ENCODE measurements at regions not wholly inside any gene's neighbourhood (a gene's known extent, or its start where the extent isn't known, plus 50 kb on each side); places are given as distances from the start of the nearest gene placed in this dataset.

GRCh38 chr4:173845580-173845979, 315.6 kb upstream of the HAND2 start:
- DNase-seq (ENCODE audit: low read depth), result no peak

GRCh38 chr4:173839865-173840264, 309.8 kb upstream of the HAND2 start:
- DNase-seq (ENCODE audit: low read depth), result no peak

GRCh38 chr4:173837517-173837916, 307.5 kb upstream of the HAND2 start:
- DNase-seq (ENCODE audit: low read depth), result no peak

GRCh38 chr4:173835903-173836302, 305.9 kb upstream of the HAND2 start:
- DNase-seq (ENCODE audit: low read depth), result no peak

- DNase-seq (ENCODE audit: low read depth), result no peak
Observed at GRCh38 chr4:173834151-173834550, 304.1 kb upstream of the HAND2 start.

- DNase-seq (ENCODE audit: low read depth), result no peak
Observed at GRCh38 chr4:173829565-173829964, 299.5 kb upstream of the HAND2 start.

- no peak for DNase-seq (ENCODE audit: low read depth)
Observed at GRCh38 chr4:173827707-173828106, 297.7 kb upstream of the HAND2 start.

- no peak for DNase-seq (ENCODE audit: low read depth)
Observed at GRCh38 chr4:173821876-173822275, 291.8 kb upstream of the HAND2 start.

- DNase-seq (ENCODE audit: low read depth), result no peak
Observed at GRCh38 chr4:173821036-173821435, 291.0 kb upstream of the HAND2 start.

GRCh38 chr4:173807347-173807746, 277.3 kb upstream of the HAND2 start:
- DNase-seq (ENCODE audit: low read depth), result no peak

GRCh38 chr4:173805884-173806283, 275.9 kb upstream of the HAND2 start:
- DNase-seq (ENCODE audit: low read depth), result no peak

- no peak for DNase-seq (ENCODE audit: low read depth)
Observed at GRCh38 chr4:173802662-173803022, 272.6 kb upstream of the HAND2 start.

GRCh38 chr4:173801876-173802661, 272.0 kb upstream of the HAND2 start:
- DNase-seq (ENCODE audit: low read depth), result no peak

- no peak for DNase-seq (ENCODE audit: low read depth)
Observed at GRCh38 chr4:173801361-173801760, 271.3 kb upstream of the HAND2 start.

GRCh38 chr4:173797296-173797695, 267.3 kb upstream of the HAND2 start:
- DNase-seq (ENCODE audit: low read depth), result no peak

GRCh38 chr4:173794662-173795061, 264.6 kb upstream of the HAND2 start:
- no peak for DNase-seq (ENCODE audit: low read depth)

GRCh38 chr4:173793937-173794510, 264.0 kb upstream of the HAND2 start:
- DNase-seq (ENCODE audit: low read depth), result no peak

GRCh38 chr4:173782660-173783059, 252.6 kb upstream of the HAND2 start:
- DNase-seq (ENCODE audit: low read depth), result no peak

- no peak for DNase-seq (ENCODE audit: low read depth)
Observed at GRCh38 chr4:173777921-173778320, 247.9 kb upstream of the HAND2 start.

- DNase-seq (ENCODE audit: low read depth), result no peak
Observed at GRCh38 chr4:173777421-173777820, 247.4 kb upstream of the HAND2 start.

GRCh38 chr4:173769568-173769967, 239.5 kb upstream of the HAND2 start:
- DNase-seq (ENCODE audit: low read depth), result no peak

- no peak for DNase-seq (ENCODE audit: low read depth)
Observed at GRCh38 chr4:173767650-173768049, 237.6 kb upstream of the HAND2 start.

GRCh38 chr4:173766171-173766600, 236.2 kb upstream of the HAND2 start:
- no peak for DNase-seq (ENCODE audit: low read depth)

- DNase-seq (ENCODE audit: low read depth), result no peak
Observed at GRCh38 chr4:173765751-173766150, 235.7 kb upstream of the HAND2 start.

All from HS-27A (cell line).